PFSK-1 (cell line): ENCODE measurements at regions not wholly inside any gene's neighbourhood (a gene's known extent, or its start where the extent isn't known, plus 50 kb on each side); places are given as distances from the start of the nearest gene placed in this dataset.

Experiments used
- FOXP2 ChIP-seq: optimal IDR thresholded peaks from 2 replicates; pipeline ENCODE3; 2011; ENCODE audit warnings: borderline replicate concordance, control low read depth, inconsistent platforms; ENCODE audit not compliant: insufficient read depth; ENCODE audit errors: extremely low read length, extremely low read depth
- POLR2AphosphoS5 ChIP-seq: IDR thresholded peaks from 2 replicates; pipeline ENCODE4 v1.6.1; 2012; ENCODE audit warnings: low read depth, mild to moderate bottlenecking, control low read depth, low read length, moderate library complexity
- SIN3A ChIP-seq: IDR thresholded peaks from 2 replicates; pipeline ENCODE4 v1.6.1; 2012; ENCODE audit warnings: mild to moderate bottlenecking, low read length, moderate library complexity, borderline replicate concordance; ENCODE audit not compliant: insufficient read depth
- TAF1 ChIP-seq: IDR thresholded peaks from 2 replicates; pipeline ENCODE4 v1.6.1; 2012; ENCODE audit warnings: low read length, control low read depth, borderline replicate concordance; ENCODE audit not compliant: insufficient read depth
- TF ChIP-seq, protein P1 (sequence below), 2 experiments: IDR thresholded peaks; 2 replicates each; pipeline versions ENCODE4 v1.6.1 to v1.8.0; 2011 to 2012; ENCODE audit warnings: low read depth in 2 of 2, low read length in 2 of 2, control low read depth in 1 of 2, inconsistent platforms in 1 of 2, mild to moderate bottlenecking in 1 of 2, moderate library complexity in 1 of 2; ENCODE audit not compliant: insufficient read depth in 1 of 2

DNA sequence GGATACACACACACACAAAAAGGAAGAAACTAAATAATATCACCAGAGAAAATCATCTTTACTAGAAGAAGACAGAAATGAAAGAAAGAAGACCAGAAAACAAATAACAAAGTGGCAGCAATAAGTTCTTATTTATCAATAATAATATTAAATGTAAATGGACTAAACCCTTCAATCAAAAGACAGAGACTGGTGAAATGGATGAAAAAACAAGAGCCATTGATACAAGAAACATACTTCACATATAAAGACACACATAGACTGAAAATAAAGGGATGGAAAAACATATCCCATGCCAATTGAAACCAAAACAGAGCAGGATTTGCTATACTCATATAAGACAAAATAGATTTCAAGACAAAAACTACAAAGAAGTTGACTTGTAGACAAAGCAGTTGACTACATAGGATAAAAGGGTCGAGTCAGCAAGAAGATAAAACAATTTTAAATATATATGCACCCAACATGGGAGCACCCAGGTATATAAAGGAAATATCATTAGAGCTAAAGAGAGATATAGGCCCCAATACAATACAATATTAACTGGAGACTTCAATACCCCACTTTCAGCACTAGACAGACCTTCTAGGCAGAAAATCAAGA is 259.4 kb downstream of the EPM2A start:
- TF ChIP-seq POLR2AphosphoS5, result no peak
- TF ChIP-seq SIN3A, result no peak
- TF ChIP-seq, protein P1, sequence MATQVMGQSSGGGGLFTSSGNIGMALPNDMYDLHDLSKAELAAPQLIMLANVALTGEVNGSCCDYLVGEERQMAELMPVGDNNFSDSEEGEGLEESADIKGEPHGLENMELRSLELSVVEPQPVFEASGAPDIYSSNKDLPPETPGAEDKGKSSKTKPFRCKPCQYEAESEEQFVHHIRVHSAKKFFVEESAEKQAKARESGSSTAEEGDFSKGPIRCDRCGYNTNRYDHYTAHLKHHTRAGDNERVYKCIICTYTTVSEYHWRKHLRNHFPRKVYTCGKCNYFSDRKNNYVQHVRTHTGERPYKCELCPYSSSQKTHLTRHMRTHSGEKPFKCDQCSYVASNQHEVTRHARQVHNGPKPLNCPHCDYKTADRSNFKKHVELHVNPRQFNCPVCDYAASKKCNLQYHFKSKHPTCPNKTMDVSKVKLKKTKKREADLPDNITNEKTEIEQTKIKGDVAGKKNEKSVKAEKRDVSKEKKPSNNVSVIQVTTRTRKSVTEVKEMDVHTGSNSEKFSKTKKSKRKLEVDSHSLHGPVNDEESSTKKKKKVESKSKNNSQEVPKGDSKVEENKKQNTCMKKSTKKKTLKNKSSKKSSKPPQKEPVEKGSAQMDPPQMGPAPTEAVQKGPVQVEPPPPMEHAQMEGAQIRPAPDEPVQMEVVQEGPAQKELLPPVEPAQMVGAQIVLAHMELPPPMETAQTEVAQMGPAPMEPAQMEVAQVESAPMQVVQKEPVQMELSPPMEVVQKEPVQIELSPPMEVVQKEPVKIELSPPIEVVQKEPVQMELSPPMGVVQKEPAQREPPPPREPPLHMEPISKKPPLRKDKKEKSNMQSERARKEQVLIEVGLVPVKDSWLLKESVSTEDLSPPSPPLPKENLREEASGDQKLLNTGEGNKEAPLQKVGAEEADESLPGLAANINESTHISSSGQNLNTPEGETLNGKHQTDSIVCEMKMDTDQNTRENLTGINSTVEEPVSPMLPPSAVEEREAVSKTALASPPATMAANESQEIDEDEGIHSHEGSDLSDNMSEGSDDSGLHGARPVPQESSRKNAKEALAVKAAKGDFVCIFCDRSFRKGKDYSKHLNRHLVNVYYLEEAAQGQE (IDR thresholded peaks at IDR 0.05; ENCODE audit: insufficient read depth in 1 of 2, low read depth in 2 of 2, low read length in 2 of 2), result no peak
- no peak for TF ChIP-seq FOXP2
- TF ChIP-seq TAF1, result no peak

DNA sequence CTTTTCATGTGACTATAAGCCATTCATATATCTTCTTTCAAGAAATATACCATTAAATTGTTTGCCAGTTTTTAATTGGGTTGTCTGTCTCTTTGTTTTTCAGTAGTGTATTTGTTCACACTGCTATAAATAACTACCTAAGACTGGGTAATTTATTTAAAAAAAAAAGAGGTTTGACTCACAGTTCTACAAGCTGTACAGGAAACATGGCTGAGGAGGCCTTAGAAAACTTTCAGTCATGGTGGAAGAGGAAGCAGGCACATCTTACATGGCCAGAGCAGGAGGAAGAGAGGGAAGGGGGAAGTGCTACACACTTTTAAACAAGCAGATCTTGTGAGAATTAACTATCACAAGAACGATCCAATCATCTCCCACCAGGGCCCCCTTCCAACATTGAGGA is 255.3 kb downstream of the EPM2A start:
- no peak for TF ChIP-seq SIN3A
- no peak for TF ChIP-seq POLR2AphosphoS5

DNA sequence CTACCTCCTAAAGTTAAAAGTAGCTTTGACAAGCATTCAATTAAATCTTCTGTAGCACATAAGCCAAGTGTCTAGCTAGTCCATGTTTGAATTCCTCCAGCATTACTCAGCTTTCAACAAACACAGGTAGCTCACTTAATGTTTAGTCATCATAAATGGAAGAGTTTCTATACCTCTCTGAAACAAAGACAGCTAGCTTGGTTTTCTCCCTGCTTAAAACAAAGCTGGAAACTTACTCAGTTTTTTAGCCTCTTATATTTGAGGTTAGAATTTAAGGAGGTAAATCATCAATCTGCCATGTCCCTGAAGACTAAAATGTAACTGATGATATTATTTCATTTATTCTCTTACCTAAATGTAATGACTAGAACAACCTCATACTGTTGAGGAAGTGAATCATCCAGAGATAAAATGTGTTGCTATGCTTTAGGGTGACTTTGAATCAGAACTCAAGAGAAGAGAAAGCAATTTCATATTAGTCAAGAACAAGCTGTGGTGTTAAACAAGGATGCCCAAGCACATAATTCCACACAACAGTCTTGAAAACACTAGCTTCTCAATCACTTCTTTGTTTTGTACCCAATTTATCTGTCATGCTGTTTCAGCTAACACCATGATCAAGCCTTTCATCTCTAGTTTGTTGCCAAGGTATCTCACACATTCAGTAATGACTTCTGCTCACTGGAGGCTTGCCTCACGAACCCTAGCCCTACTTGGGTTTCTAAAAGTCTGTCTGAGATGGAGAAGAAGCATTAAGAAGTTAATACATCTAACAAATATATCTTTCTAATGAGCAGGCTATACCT is 251.9 kb downstream of the EPM2A start:
- TF ChIP-seq TAF1 (no peak), POLR2AphosphoS5 (no peak), SIN3A (no peak), FOXP2 (no peak)
- TF ChIP-seq, protein P1 (IDR thresholded peaks at IDR 0.05; ENCODE audit: insufficient read depth in 1 of 2, low read depth in 2 of 2, low read length in 2 of 2), result no peak

DNA sequence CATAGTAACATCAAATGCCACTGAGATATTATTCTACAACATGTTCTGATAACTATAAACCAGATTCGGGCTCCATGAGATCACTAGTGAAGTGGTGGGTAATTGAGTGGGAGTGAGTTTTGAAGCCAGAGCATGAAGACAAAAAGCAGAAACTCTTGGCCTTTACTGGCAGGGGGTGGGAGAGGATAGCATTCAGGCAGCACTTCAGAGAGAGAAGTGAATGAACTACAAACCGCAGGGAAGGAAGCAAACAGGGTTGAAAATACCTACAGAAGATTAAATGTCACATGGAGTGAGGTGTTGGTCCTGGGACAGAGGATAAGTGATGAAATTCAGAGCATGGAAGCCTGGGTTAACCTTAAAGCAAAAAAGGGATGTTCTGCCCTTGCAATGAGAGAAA is 250.0 kb downstream of the EPM2A start:
- no peak for TF ChIP-seq FOXP2
- no peak for TF ChIP-seq TAF1
- TF ChIP-seq, protein P1 (IDR thresholded peaks at IDR 0.05; ENCODE audit: insufficient read depth in 1 of 2, low read depth in 2 of 2, low read length in 2 of 2), result no peak
- no peak for TF ChIP-seq POLR2AphosphoS5
- no peak for TF ChIP-seq SIN3A

DNA sequence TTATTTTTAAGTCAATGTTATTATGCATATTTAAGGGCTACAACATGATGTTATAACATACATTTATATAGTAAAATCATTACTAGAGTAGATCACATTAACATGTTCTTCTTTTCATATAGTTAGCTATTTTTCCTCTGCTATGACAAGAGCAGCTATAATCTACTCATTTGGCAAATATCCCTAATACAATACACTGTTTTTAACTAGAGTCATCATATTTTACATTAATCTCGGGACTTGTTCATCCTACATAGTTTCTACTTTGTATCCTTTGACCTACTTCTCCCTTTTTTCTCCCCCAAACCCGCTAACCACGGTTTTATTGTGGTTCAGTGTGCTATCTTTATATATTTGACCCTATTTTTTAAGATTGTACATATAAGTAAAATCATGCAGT is 249.0 kb downstream of the EPM2A start:
- TF ChIP-seq POLR2AphosphoS5, result no peak
- TF ChIP-seq TAF1, result no peak
- TF ChIP-seq FOXP2, result no peak
- no peak for TF ChIP-seq SIN3A
- TF ChIP-seq, protein P1 (IDR thresholded peaks at IDR 0.05; ENCODE audit: insufficient read depth in 1 of 2, low read depth in 2 of 2, low read length in 2 of 2), result no peak
